Endothelial cell of umbilical vein (primary cell): ENCODE measurements at regions not wholly inside any gene's neighbourhood (a gene's known extent, or its start where the extent isn't known, plus 50 kb on each side); places are given as distances from the start of the nearest gene placed in this dataset.

ENCODE experiments used
- BruUV-seq: library from RNA; stranded (reverse); fragments of 400-500 nt; replicated peaks from 2 replicates; lab custom pipeline; 2021; lab: Mats Ljungman, UMichigan
- CTCF ChIA-PET: fragments of 300-600, 350-600 bp; sonication (Branson Sonifier 250); formaldehyde crosslinking; loops from one replicate; lab custom pipeline; 2021; ENCODE audit warnings: antibody characterized with exemption, inconsistent platforms; lab: Charles Lee
- POLR2A ChIA-PET: fragments of 300-600, 350-600 bp; sonication (Branson Sonifier 250); formaldehyde crosslinking; loops from one replicate; lab custom pipeline; 2021; ENCODE audit warnings: antibody characterized with exemption, inconsistent platforms; lab: Charles Lee
- DNase-seq: peaks from one replicate; pipeline ENCODE4 v3.0.0-alpha.2; 2011; ENCODE audit warnings: low read depth, low spot score
- FAIRE-seq: peaks from 2 replicates; lab custom pipeline; 2011; peaks lifted over from hg19 to GRCh38; lab: Jason Lieb, UNC
- H2AFZ ChIP-seq: 2 replicates; pipeline ENCODE4 v1.6.0; 2012; ENCODE audit warnings: low read depth, low read length, control low read depth, inconsistent platforms
- H3K27ac ChIP-seq: 2 replicates; pipeline ENCODE4 v1.5.1; 2011; ENCODE audit warnings: low read depth, mild to moderate bottlenecking, control low read depth, low read length, moderate library complexity; ENCODE audit not compliant: insufficient read depth
- H3K27me3 ChIP-seq, 2 experiments: 2 replicates each; pipeline versions ENCODE4 v1.6.0 to v1.6.1; 2011; ENCODE audit warnings: low read length in 2 of 2, mixed read lengths in 1 of 2; ENCODE audit not compliant: control insufficient read depth in 2 of 2, insufficient read depth in 2 of 2
- H3K36me3 ChIP-seq, 2 experiments: 2 replicates in 1 of 2; 3 replicates in 1 of 2; pipeline ENCODE4 v1.5.1; 2011; ENCODE audit warnings: low read length in 2 of 2, mild to moderate bottlenecking in 1 of 2, moderate library complexity in 1 of 2; ENCODE audit not compliant: control insufficient read depth in 2 of 2, insufficient read depth in 2 of 2; ENCODE audit errors: extremely low read depth in 1 of 2
- H3K4me1 ChIP-seq: 3 replicates; pipeline ENCODE4 v1.5.1; 2011; ENCODE audit warnings: mild to moderate bottlenecking, low read length; ENCODE audit not compliant: control insufficient read depth, insufficient read depth; ENCODE audit errors: extremely low read depth
- H3K4me2 ChIP-seq: 2 replicates; pipeline ENCODE4 v1.6.1; 2011; ENCODE audit warnings: low read length, control low read depth, mixed read lengths; ENCODE audit not compliant: insufficient read depth
- H3K4me3 ChIP-seq, 3 experiments: fragments of 200-600 bp in 1 of 3; sonication (generic), shearing (Covaris generic) in 1 of 3; replicated peaks in 1 of 3; 2 replicates each; pipeline ENCODE4 v1.5.1; 2011 to 2016; ENCODE audit warnings: control low read depth in 3 of 3, low read length in 3 of 3, mild to moderate bottlenecking in 2 of 3, inconsistent platforms in 1 of 3, low read depth in 1 of 3, moderate library complexity in 1 of 3; ENCODE audit not compliant: insufficient read depth in 1 of 3
- H3K79me2 ChIP-seq: 2 replicates; pipeline ENCODE4 v1.6.0; 2012; ENCODE audit warnings: low read length, inconsistent platforms; ENCODE audit not compliant: control insufficient read depth, insufficient read depth
- H3K9ac ChIP-seq: replicated peaks from 2 replicates; pipeline ENCODE3; 2011; ENCODE audit warnings: low read length, control low read depth; ENCODE audit not compliant: insufficient read depth; ENCODE audit errors: extremely low read depth
- H3K9me1 ChIP-seq: replicated peaks from 3 replicates; pipeline ENCODE4 v1.6.0; 2011; ENCODE audit warnings: mild to moderate bottlenecking, low read length; ENCODE audit not compliant: control insufficient read depth, insufficient read depth; ENCODE audit errors: extremely low read depth
- H3K9me3 ChIP-seq: replicated peaks from 2 replicates; pipeline ENCODE4 v1.5.1; 2012; ENCODE audit warnings: low read length, inconsistent platforms; ENCODE audit not compliant: control insufficient read depth, insufficient read depth
- H4K20me1 ChIP-seq: replicated peaks from 2 replicates; pipeline ENCODE3; 2011; ENCODE audit warnings: mild to moderate bottlenecking, low read length; ENCODE audit not compliant: control insufficient read depth, insufficient read depth; ENCODE audit errors: extremely low read depth
- CTCF ChIP-seq, 2 donors: IDR thresholded peaks; 1 replicate in 1 of 2; 2 replicates in 1 of 2; pipeline ENCODE4 v1.5.1; 2011; ENCODE audit warnings: low read length in 2 of 2, mild to moderate bottlenecking in 2 of 2, moderate library complexity in 2 of 2, control low read depth in 1 of 2, inconsistent platforms in 1 of 2, low read depth in 1 of 2; ENCODE audit not compliant: insufficient read depth in 1 of 2; ENCODE audit errors: extremely low read depth in 1 of 2
- EZH2 ChIP-seq: IDR thresholded peaks from 2 replicates; pipeline ENCODE4 v1.6.1; 2012; ENCODE audit warnings: borderline replicate concordance, low read depth, mild to moderate bottlenecking, moderate library complexity, low read length, inconsistent platforms; ENCODE audit not compliant: severe bottlenecking
- FOS ChIP-seq: IDR thresholded peaks from 2 replicates; pipeline ENCODE4 v1.6.1; 2011; ENCODE audit warnings: mild to moderate bottlenecking, low read length, moderate library complexity, borderline replicate concordance; ENCODE audit not compliant: insufficient read depth
- GATA2 ChIP-seq: IDR thresholded peaks from 2 replicates; pipeline ENCODE4 v1.7.0; 2011; ENCODE audit warnings: low read depth, mild to moderate bottlenecking, moderate library complexity, mixed read lengths, low read length; ENCODE audit not compliant: insufficient read length, insufficient read depth
- JUN ChIP-seq: IDR thresholded peaks from 2 replicates; pipeline ENCODE4 v1.6.1; 2011; ENCODE audit warnings: borderline replicate concordance, low read depth; ENCODE audit not compliant: insufficient read length, insufficient read depth
- MAX ChIP-seq: IDR thresholded peaks from 2 replicates; pipeline ENCODE4 v1.6.1; 2011; ENCODE audit not compliant: insufficient read depth, insufficient read length
- MYC ChIP-seq: IDR thresholded peaks from one replicate; pipeline ENCODE4 v1.6.1; 2011; ENCODE audit warnings: mild to moderate bottlenecking, low read depth, low read length
- POLR2A ChIP-seq: IDR thresholded peaks from 2 replicates; pipeline ENCODE4 v1.6.1; 2012; ENCODE audit warnings: low read depth, mild to moderate bottlenecking, control low read depth, low read length
- POLR2AphosphoS5 ChIP-seq: IDR thresholded peaks from 2 replicates; pipeline ENCODE4 v1.6.1; 2012; ENCODE audit warnings: low read depth, mild to moderate bottlenecking, control low read depth, low read length, moderate library complexity; ENCODE audit not compliant: insufficient read depth
- dilution Hi-C: fragments of 300-500 bp; cut with MboI; formaldehyde crosslinking; loops from one replicate; pipeline ENCODE4 v1.15.0; 2019; ENCODE audit warnings: low sequenced_read_pairs; ENCODE audit not compliant: extremely low pct_ligation_motif_present
- intact Hi-C: fragments of 100-400 bp; cut with micrococcal nuclease; formaldehyde crosslinking; loops from one replicate; pipeline ENCODE4 v1.10.0; 2022

GRCh38 chr3:118818386-118818785 lies 216.3 kb downstream of the IGSF11 start:
- Histone ChIP-seq H3K27ac (no peak overlapping the region), H3K4me3 (no peak overlapping the region), H3K9me3 (no peaks in the 10 kb centered on the region), H3K36me3 (no peaks in the 10 kb centered on the region), H3K79me2 (no peaks in the 10 kb centered on the region), H2AFZ (no peak overlapping the region), H3K27me3 (no peaks in the 10 kb centered on the region), H3K9ac (no peak overlapping the region), H3K4me2 (no peak overlapping the region), H3K9me1 (no peaks in the 10 kb centered on the region), H4K20me1 (no peaks in the 10 kb centered on the region), H3K4me1 (no peaks in the 10 kb centered on the region)
- CTCF ChIA-PET, result no interaction called here
- no peak for DNase-seq
- TF ChIP-seq POLR2A, result no peak
- no peak for TF ChIP-seq CTCF (IDR thresholded peaks at IDR 0.05; ENCODE audit: extremely low read depth in 1 of 2, insufficient read depth in 1 of 2, low read depth in 1 of 2, low read length in 2 of 2)
- no peak for TF ChIP-seq EZH2
- TF ChIP-seq MAX, result no peak
- no peak for TF ChIP-seq GATA2
- TF ChIP-seq MYC, result no peak
- TF ChIP-seq JUN, result no peak
- TF ChIP-seq POLR2AphosphoS5, result no peak
- no peak for TF ChIP-seq FOS
- dilution Hi-C loops, result no loop called here
- POLR2A ChIA-PET, result no interaction called here
- intact Hi-C loops, result no loop called here
- no TSS peak for BruUV-seq
- no peak for FAIRE-seq
